IPS DF 6.9 (cell line): ENCODE measurements at regions not wholly inside any gene's neighbourhood (a gene's known extent, or its start where the extent isn't known, plus 50 kb on each side); places are given as distances from the start of the nearest gene placed in this dataset.

Source experiments
- DNase-seq: peaks from one replicate; pipeline ENCODE4 v3.0.0-alpha.2; 2013; ENCODE audit warnings: low read depth, low spot score
- H3K27ac ChIP-seq: one replicate; pipeline ENCODE4 v1.5.1; 2013; ENCODE audit warnings: low read length, control low read depth
- H3K27me3 ChIP-seq: 2 replicates; pipeline ENCODE4 v1.6.1; 2013; ENCODE audit warnings: mild to moderate bottlenecking, low read length; ENCODE audit not compliant: control insufficient read depth, insufficient read depth
- H3K36me3 ChIP-seq: 2 replicates; pipeline ENCODE4 v1.6.1; 2013; ENCODE audit warnings: low read length; ENCODE audit not compliant: control insufficient read depth, insufficient read depth
- H3K4me1 ChIP-seq: 2 replicates; pipeline ENCODE4 v1.6.1; 2013; ENCODE audit warnings: low read length; ENCODE audit not compliant: control insufficient read depth, insufficient read depth
- H3K4me3 ChIP-seq: 2 replicates; pipeline ENCODE4 v1.5.1; 2013; ENCODE audit warnings: mild to moderate bottlenecking, low read length
- H3K9me3 ChIP-seq: 2 replicates; pipeline ENCODE4 v1.6.1; 2013; ENCODE audit warnings: low read length, inconsistent platforms; ENCODE audit not compliant: control insufficient read depth, insufficient read depth
- WGBS: extraction: QIAGEN DNeasy Blood & Tissue Kit; methylation state at CpG from one replicate; pipeline ENCODE4 v1.1.7; 2013; ENCODE audit warnings: mixed read lengths, missing lambda C conversion rate; ENCODE audit not compliant: insufficient read length, insufficient coverage; 5-methylcytosine and 5-hydroxymethylcytosine counted together

- no peak overlapping the region for H3K4me3 ChIP-seq
- no peak overlapping the region for H3K27ac ChIP-seq
- DNase-seq, result no peak
- no peaks in the 10 kb centered on the region for H3K9me3 ChIP-seq
- no CpG with 5 or more reads among the region's 2 CpGs for WGBS
- H3K36me3 ChIP-seq, result no peaks in the 10 kb centered on the region
- H3K4me1 ChIP-seq, result 0 out of 2 replicates have a peak, but pooled peaks cover 3% of the 10 kb centered on the region
- no peaks in the 10 kb centered on the region for H3K27me3 ChIP-seq
Observed at GRCh38 chr3:28117598-28117997, 123.8 kb upstream of the CMC1 start.

GRCh38 chr3:28118087-28118486 is 123.3 kb upstream of the CMC1 start:
- Histone ChIP-seq H3K9me3 (no peaks in the 10 kb centered on the region), H3K27me3 (no peaks in the 10 kb centered on the region), H3K36me3 (no peaks in the 10 kb centered on the region), H3K4me3 (no peak overlapping the region), H3K27ac (no peak overlapping the region), H3K4me1 (0 out of 2 replicates have a peak, but pooled peaks cover 3% of the 10 kb centered on the region)
- peak; percentile 37 for DNase-seq
- WGBS, result no CpG with 5 or more reads among the region's 1 CpG

DNA sequence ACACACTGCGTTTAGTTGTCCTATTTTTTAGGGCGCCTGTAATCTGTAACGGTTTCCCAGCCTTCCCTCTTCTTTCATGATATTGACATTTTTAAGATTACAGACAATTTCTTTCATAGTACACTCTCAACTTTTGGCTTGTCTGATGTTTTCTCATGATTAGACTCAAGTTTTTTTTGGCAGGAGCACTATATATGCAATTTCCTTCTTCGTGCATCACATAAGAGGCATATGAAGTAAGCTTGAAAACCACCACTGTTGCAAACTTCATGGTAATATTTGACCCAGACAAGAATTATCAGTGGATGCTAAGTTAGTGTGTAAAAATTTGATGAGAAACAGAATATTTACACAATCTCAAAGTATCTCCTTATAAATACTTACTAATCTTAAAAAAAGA is 119.2 kb upstream of the CMC1 start:
- H3K4me3 ChIP-seq, result no peak overlapping the region
- no peaks in the 10 kb centered on the region for H3K9me3 ChIP-seq
- H3K27ac ChIP-seq, result no peak overlapping the region
- no peaks in the 10 kb centered on the region for H3K36me3 ChIP-seq
- DNase-seq, result no peak
- no peaks in the 10 kb centered on the region for H3K27me3 ChIP-seq
- no CpG with 5 or more reads among the region's 4 CpGs for WGBS
- H3K4me1 ChIP-seq, result 0 out of 2 replicates have a peak, but pooled peaks cover 3% of the 10 kb centered on the region

DNA sequence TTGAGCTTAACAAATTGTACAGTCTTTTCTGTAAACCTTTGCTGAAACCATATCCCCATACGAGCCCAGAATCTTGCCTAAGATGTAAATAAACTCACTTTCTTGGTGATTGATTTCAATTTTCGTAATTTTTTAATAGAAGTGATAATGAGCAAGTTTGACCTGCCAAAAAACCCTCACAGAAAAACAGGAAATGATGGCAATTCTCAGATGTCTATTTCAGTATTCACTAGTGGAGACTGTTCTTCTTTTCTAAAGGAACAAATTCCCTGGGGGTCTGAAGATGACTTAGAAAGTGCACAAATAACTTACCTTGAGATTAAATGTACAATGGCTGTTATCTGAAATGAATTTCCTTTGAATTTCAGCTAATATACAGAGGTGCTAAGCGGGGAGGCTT is 116.5 kb upstream of the CMC1 start:
- Histone ChIP-seq H3K27ac (no peak overlapping the region), H3K4me3 (no peak overlapping the region), H3K36me3 (no peaks in the 10 kb centered on the region), H3K27me3 (no peaks in the 10 kb centered on the region), H3K9me3 (no peaks in the 10 kb centered on the region), H3K4me1 (no peaks in the 10 kb centered on the region)
- WGBS, result no CpG with 5 or more reads among the region's 3 CpGs
- no peak for DNase-seq

DNA sequence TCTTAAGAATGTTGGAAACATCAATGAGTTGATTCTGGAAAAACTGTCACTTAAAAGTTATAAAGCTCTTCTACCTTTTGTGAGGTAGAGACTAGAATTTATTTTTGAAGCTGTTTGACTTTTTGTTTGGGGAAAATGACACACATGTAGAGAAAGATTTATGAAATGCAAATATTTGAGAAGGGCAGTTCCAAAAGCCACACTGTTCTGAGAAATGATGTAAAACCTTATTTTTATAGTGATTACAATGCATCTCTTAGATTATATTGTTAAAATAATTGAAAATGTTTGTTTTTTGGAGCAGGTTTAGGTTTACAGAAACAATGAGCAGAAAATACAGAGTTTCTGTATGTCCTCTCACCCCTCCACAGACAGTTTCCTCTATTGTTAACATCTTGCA is 116.1 kb upstream of the CMC1 start:
- no peaks in the 10 kb centered on the region for H3K36me3 ChIP-seq
- no peaks in the 10 kb centered on the region for H3K9me3 ChIP-seq
- no peaks in the 10 kb centered on the region for H3K27me3 ChIP-seq
- DNase-seq, result no peak
- no peaks in the 10 kb centered on the region for H3K4me1 ChIP-seq
- no peak overlapping the region for H3K27ac ChIP-seq
- H3K4me3 ChIP-seq, result no peak overlapping the region

DNA sequence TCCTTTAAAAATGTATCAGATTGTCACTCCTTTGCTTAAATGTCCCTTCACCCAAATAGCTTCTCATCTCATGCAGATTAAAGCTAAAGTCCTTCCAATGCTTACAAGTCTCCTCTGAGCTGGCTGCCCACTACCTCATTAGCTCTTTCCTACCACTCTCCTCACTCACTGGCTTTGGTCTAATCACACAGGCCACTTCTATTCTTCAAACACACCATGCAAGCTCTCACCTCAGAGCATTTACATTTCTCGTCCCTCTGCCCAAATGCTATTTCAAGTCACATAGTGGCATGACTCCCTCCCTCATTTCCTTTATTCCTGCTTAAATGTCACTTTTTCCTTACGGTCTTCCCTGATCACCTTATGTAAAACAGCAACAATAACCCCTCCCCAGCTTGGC is 110.6 kb upstream of the CMC1 start:
- WGBS, result no CpG with 5 or more reads among the region's 2 CpGs
- Histone ChIP-seq H3K4me1 (no peaks in the 10 kb centered on the region; the same call in 1 of the 2 replicates), H3K4me3 (no peak overlapping the region), H3K27ac (no peak overlapping the region), H3K27me3 (no peaks in the 10 kb centered on the region), H3K9me3 (no peaks in the 10 kb centered on the region), H3K36me3 (no peaks in the 10 kb centered on the region)
- DNase-seq, result no peak

DNA sequence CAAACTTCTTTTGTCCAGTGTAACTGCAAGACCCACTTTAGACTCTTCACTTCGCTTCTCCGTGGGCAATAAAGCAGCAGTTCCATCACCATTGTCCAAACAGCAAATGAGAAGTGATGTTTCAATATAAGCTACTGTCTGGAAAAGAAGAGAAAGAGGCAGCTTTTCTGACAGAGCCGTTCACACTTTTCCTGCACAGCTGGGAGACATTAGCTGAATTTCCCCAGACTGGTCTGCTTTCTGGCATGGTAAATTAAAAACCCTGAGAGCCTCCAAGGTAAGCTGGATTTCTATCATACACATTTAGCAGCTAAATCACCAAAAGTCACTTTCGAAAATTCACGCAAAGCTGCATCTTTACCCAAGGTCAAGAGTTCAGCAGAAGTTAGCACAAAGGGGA is 108.5 kb upstream of the CMC1 start:
- Histone ChIP-seq H3K9me3 (no peaks in the 10 kb centered on the region), H3K27ac (no peak overlapping the region), H3K36me3 (no peaks in the 10 kb centered on the region), H3K4me1 (no peaks in the 10 kb centered on the region; the same call in 1 of the 2 replicates), H3K4me3 (no peak overlapping the region), H3K27me3 (no peaks in the 10 kb centered on the region)
- no peak for DNase-seq
- WGBS, result no CpG with 5 or more reads among the region's 5 CpGs

DNA sequence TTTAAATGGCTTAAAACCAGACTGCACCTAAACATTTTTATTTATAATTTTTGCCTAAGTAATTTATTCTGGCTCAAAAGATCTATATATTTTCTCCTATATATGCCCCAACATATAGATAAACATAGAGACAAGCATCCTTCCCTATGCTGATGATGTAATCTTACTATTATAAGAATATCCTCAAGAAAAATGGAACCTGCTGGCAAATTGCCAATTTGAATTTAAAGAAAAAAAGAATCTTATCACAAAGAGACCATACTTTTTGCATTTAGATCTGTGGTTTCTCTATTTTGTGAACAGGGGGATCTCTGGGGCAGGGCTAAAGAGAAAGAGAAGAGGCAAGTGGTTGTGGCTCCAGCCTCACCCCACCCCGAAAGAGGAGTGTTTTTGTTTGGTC is 107.2 kb upstream of the CMC1 start:
- H3K36me3 ChIP-seq, result no peaks in the 10 kb centered on the region
- H3K9me3 ChIP-seq, result no peaks in the 10 kb centered on the region
- H3K27ac ChIP-seq, result no peak overlapping the region
- H3K4me1 ChIP-seq, result no peaks in the 10 kb centered on the region; the same call in 1 of the 2 replicates
- no CpG with 5 or more reads among the region's 1 CpG for WGBS
- no peak overlapping the region for H3K4me3 ChIP-seq
- DNase-seq, result no peak
- H3K27me3 ChIP-seq, result no peaks in the 10 kb centered on the region

DNA sequence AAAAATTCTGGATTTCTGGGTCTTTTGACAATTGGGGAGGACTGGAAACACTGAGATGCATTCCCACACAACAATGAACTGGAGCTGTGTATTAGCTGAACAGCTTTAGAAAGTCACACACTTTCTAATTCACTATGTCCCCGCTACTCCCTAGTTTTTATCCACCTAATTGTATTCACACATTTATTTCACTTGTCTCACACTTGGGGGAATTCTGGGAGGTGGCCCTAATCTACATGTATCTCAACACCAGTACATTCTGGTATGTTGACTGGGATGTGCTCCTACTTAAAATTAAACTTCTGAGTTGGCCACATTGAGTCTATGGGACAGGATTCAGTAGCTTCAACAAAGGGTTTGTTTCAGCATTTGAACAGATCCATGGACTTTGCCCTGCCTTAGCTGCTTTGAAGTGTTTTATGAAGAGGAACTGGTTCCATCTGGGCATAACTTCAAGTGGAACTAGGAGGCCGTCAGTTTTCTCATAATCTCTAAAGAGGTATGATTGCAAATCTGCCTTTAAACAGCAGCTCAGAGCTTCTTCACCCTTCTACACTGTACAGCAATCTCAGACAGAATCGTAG is 106.5 kb upstream of the CMC1 start:
- no peak for DNase-seq
- Histone ChIP-seq H3K4me1 (no peaks in the 10 kb centered on the region; the same call in 1 of the 2 replicates), H3K9me3 (no peaks in the 10 kb centered on the region), H3K27me3 (no peaks in the 10 kb centered on the region), H3K36me3 (no peaks in the 10 kb centered on the region), H3K4me3 (no peak overlapping the region), H3K27ac (no peak overlapping the region)
- no CpG with 5 or more reads among the region's 3 CpGs for WGBS

GRCh38 chr3:28136607-28137216 is 104.7 kb upstream of the CMC1 start:
- Histone ChIP-seq H3K4me1 (no peaks in the 10 kb centered on the region), H3K4me3 (no peak overlapping the region), H3K36me3 (no peaks in the 10 kb centered on the region), H3K9me3 (no peaks in the 10 kb centered on the region), H3K27me3 (no peaks in the 10 kb centered on the region), H3K27ac (no peak overlapping the region)
- DNase-seq, result no peak
- no CpG with 5 or more reads among the region's 2 CpGs for WGBS

- Histone ChIP-seq H3K27ac (no peak overlapping the region), H3K27me3 (no peaks in the 10 kb centered on the region), H3K4me1 (no peaks in the 10 kb centered on the region), H3K9me3 (no peaks in the 10 kb centered on the region), H3K36me3 (no peaks in the 10 kb centered on the region), H3K4me3 (no peak overlapping the region)
- 100% methylated on average over 1 of the region's 6 CpGs for WGBS
- DNase-seq, result no peak
Observed at GRCh38 chr3:28138043-28138610, 103.3 kb upstream of the CMC1 start.
